GM18873 (cell line): ENCODE measurements at regions not wholly inside any gene's neighbourhood (a gene's known extent, or its start where the extent isn't known, plus 50 kb on each side); places are given as distances from the start of the nearest gene placed in this dataset.

Experiments used
- ATAC-seq: cut with Tn5 transposase; IDR thresholded peaks from one replicate; pipeline ENCODE4 v1.9.1; 2021; ENCODE audit warnings: mild to moderate bottlenecking, moderate library complexity, moderate number of reproducible peaks; ENCODE audit not compliant: unreplicated experiment, low FRiP score

- no peak for ATAC-seq
Measured at GRCh38 chr13:50712456-50712855, 131.0 kb downstream of the DLEU7 start.

- ATAC-seq = no peak
Measured at GRCh38 chr13:50712881-50713280, 130.6 kb downstream of the DLEU7 start.

- ATAC-seq = no peak
Measured at GRCh38 chr13:50713523-50714248, 129.8 kb downstream of the DLEU7 start.

DNA sequence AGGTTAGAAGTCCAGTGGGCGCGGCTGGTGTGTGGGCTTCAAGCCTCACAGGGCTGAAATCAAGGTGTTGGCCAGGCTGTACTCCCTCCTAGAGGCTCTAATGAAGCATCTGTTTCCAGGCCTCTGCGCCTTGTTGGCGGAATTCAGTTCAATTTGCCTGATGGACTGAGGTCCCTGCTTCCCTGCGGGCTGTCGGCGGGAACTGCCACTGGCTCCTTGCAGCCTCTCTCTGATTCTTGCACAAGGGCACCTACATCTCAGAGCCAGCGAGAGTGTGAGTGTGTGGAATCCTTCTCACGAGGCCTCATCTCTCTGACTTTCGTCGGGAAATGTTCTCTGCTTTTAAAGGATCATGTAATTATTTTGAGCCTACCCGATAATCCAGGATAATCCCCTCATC lies 128.6 kb downstream of the DLEU7 start:
- ATAC-seq = no peak

DNA sequence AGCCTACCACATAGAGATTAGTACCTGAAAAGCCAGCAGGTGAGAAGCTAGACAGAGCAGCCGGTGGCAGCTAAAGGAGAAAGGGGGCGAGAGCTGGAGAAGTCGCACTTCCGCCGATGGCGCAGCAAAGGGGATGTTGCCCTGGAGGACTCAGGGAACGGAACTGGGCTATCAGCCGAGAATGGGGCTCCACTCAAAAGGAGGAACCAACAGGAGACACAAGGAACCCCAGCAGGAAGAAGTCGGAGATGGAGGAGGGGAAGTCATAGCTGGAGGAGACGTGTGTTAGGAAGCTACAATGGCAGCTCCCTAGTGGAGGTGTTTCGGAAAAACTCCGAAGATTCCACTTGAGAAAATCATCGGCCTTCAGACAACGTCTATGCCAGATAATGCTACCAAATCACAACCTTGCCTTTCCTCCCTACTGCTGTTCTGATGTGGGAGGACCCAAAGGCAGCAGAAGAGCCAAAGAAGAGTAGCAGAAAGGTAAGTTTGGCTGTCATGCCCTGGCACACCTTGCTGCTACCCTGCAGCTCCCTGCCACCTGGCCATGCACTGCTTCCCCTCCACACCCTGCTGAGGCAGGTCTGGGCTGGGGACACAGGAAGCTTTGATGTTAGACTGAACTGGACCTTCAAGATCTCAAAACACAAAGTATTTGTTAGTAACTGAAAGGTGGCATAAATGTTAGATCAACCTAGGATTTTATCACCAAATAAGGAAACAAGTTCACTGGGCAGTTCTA lies 127.9 kb downstream of the DLEU7 start:
- ATAC-seq = no peak

- ATAC-seq = no peak
Measured at GRCh38 chr13:50720861-50721671, 122.4 kb downstream of the DLEU7 start.

DNA sequence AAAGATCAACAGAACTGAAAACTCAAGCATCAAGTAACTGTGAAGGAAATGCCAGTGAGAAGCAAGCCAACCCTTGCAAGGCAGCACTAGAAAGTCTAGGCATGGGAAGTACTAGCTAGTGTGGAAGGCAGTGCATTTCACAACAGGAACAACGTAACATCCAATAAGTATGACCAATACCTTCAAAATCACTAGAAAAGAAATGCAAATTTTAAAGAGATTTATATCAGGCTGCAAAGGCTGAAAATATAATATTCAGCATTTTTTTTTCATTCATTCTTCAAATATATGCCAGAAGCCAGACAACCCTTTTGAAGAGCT lies 121.9 kb downstream of the DLEU7 start:
- ATAC-seq = no peak

GRCh38 chr13:50722440-50723125 lies 120.9 kb downstream of the DLEU7 start:
- no peak for ATAC-seq

- ATAC-seq = no peak
Measured at GRCh38 chr13:50724438-50724837, 119.1 kb downstream of the DLEU7 start.

GRCh38 chr13:50724913-50725312 lies 118.6 kb downstream of the DLEU7 start:
- no peak for ATAC-seq

- ATAC-seq = no peak
Measured at GRCh38 chr13:50726164-50726563, 117.3 kb downstream of the DLEU7 start.

GRCh38 chr13:50729177-50729576 lies 114.3 kb downstream of the DLEU7 start:
- no peak for ATAC-seq

- no peak for ATAC-seq
Measured at GRCh38 chr13:50730496-50731351, 112.8 kb downstream of the DLEU7 start.

- no peak for ATAC-seq
Measured at GRCh38 chr13:50731400-50731799, 112.1 kb downstream of the DLEU7 start.

DNA sequence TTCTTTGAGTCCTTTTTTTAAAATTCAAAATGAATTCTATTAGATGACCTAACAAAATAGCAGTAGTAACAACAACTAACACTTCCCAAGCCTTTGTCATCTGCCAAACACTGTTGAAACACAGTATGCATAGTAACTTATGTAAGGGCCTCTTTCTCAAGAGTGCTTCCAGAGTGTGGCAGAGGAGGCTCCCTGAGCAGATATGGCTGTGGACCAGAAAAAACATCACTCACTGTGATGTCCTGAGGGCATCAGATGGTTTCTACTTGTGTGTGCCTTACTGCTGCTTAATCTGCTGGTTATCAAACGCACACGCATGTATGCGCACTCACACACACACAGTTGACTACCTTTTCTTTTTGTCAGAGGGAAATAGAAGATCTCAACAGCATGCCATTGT lies 110.8 kb downstream of the DLEU7 start:
- no peak for ATAC-seq

GRCh38 chr13:50733392-50733791 lies 110.1 kb downstream of the DLEU7 start:
- no peak for ATAC-seq

GRCh38 chr13:50735071-50735470 lies 108.4 kb downstream of the DLEU7 start:
- no peak for ATAC-seq

- no peak for ATAC-seq
Measured at GRCh38 chr13:50740052-50740741, 103.3 kb downstream of the DLEU7 start.

- ATAC-seq = no peak
Measured at GRCh38 chr13:50742353-50742752, 101.1 kb downstream of the DLEU7 start.
